ENCODE measurements at regions not wholly inside any gene's neighbourhood (a gene's known extent, or its start where the extent isn't known, plus 50 kb on each side); places are given as distances from the start of the nearest gene placed in this dataset.

DNA sequence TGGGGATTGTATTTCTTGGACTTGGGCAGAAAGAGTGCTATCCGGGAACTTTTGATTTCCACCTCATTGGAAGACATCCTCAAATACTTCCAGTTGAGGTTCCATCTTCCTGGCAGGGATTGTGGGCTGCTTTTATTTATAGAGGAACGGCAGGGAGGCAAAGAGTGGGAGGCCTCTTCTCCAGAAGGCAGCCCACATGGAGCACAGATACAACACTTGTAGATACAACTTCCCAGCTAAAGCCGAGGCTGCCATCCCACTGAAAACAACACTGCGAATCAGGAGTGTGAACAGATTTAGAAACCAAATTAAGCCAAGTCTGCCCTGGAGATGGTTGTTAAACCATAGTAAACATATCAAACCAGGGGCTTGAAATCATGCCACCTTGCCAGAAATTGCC is 212.8 kb upstream of the PPARGC1A start:
- H3K9me3 ChIP-seq, result no peaks in the 10 kb centered on the region
- ATAC-seq (no peak), DNase-seq (no peak)
- H3K36me3 ChIP-seq (replicated peaks in 1 of 2; ENCODE audit: insufficient read depth in 1 of 2, low read depth in 2 of 2), result no peaks in the 10 kb centered on the region
- 80 to 88% methylated on average over 4 of the region's 4 CpGs for WGBS, 2 donors
- no peak overlapping the region for H3K27ac ChIP-seq
- H3K4me3 ChIP-seq, result no peak overlapping the region
- TF ChIP-seq CTCF (IDR thresholded peaks at IDR 0.05) (no peak), POLR2A (IDR thresholded peaks at IDR 0.05) (no peak)
- no peaks in the 10 kb centered on the region for H3K27me3 ChIP-seq
- H3K4me1 ChIP-seq, result peaks cover 4% of the 10 kb centered on the region
- intact Hi-C loops (cut with DNase I), result no loop called here

GRCh38 chr4:24096603-24097002 is 206.8 kb upstream of the PPARGC1A start:
- no peak for DNase-seq
- intact Hi-C loops (cut with DNase I), result no loop called here
- ATAC-seq, result no peak
- Histone ChIP-seq H3K27me3 (no peaks in the 10 kb centered on the region), H3K4me3 (no peak overlapping the region), H3K36me3 (replicated peaks in 1 of 2; ENCODE audit: insufficient read depth in 1 of 2, low read depth in 2 of 2) (no peaks in the 10 kb centered on the region), H3K4me1 (no peaks in the 10 kb centered on the region), H3K9me3 (no peaks in the 10 kb centered on the region), H3K27ac (no peak overlapping the region)
- TF ChIP-seq POLR2A (IDR thresholded peaks at IDR 0.05), result no peak
- no peak for TF ChIP-seq CTCF (IDR thresholded peaks at IDR 0.05)
- WGBS, 2 donors, result 53% methylated on average over 2 of the region's 2 CpGs

GRCh38 chr4:24094726-24095125 is 204.9 kb upstream of the PPARGC1A start:
- no peak for ATAC-seq
- Histone ChIP-seq H3K27me3 (no peaks in the 10 kb centered on the region), H3K4me3 (no peak overlapping the region), H3K4me1 (no peaks in the 10 kb centered on the region), H3K27ac (no peak overlapping the region), H3K9me3 (no peaks in the 10 kb centered on the region), H3K36me3 (replicated peaks in 1 of 2; ENCODE audit: insufficient read depth in 1 of 2, low read depth in 2 of 2) (no peaks in the 10 kb centered on the region)
- intact Hi-C loops (cut with DNase I), result no loop called here
- no peak for TF ChIP-seq CTCF (IDR thresholded peaks at IDR 0.05)
- TF ChIP-seq POLR2A (IDR thresholded peaks at IDR 0.05), result no peak
- no peak for DNase-seq
- WGBS, 2 donors, result 57 to 68% methylated on average over 2 of the region's 2 CpGs

GRCh38 chr4:24093446-24093845 is 203.6 kb upstream of the PPARGC1A start:
- H3K4me1 ChIP-seq, result no peaks in the 10 kb centered on the region
- intact Hi-C loops (cut with DNase I), result no loop called here
- WGBS, 2 donors, result 70 to 78% methylated on average over 2 of the region's 2 CpGs
- ATAC-seq (no peak), DNase-seq (no peak)
- no peaks in the 10 kb centered on the region for H3K36me3 ChIP-seq (replicated peaks in 1 of 2; ENCODE audit: insufficient read depth in 1 of 2, low read depth in 2 of 2)
- no peak overlapping the region for H3K27ac ChIP-seq
- H3K27me3 ChIP-seq, result no peaks in the 10 kb centered on the region
- H3K9me3 ChIP-seq, result no peaks in the 10 kb centered on the region
- TF ChIP-seq POLR2A (IDR thresholded peaks at IDR 0.05) (no peak), CTCF (IDR thresholded peaks at IDR 0.05) (no peak)
- no peak overlapping the region for H3K4me3 ChIP-seq

- intact Hi-C loops (cut with DNase I), result no loop called here
- no peak for TF ChIP-seq CTCF (IDR thresholded peaks at IDR 0.05)
Measured at GRCh38 chr4:24091639-24092233, 201.9 kb upstream of the PPARGC1A start.

More at GRCh38 chr4:24091639-24092233, 201.9 kb upstream of the PPARGC1A start:
- Histone ChIP-seq H3K4me1 (no peaks in the 10 kb centered on the region), H3K27ac (no peak overlapping the region), H3K36me3 (replicated peaks in 1 of 2; ENCODE audit: insufficient read depth in 1 of 2, low read depth in 2 of 2) (no peaks in the 10 kb centered on the region), H3K9me3 (no peaks in the 10 kb centered on the region), H3K4me3 (no peak overlapping the region), H3K27me3 (no peaks in the 10 kb centered on the region)
- DNase-seq (no peak), ATAC-seq (no peak)
- 55 to 69% methylated on average over 4 to 6 of the region's 6 CpGs for WGBS, 2 donors
